Fibroblast of lung (primary cell): ENCODE measurements at regions not wholly inside any gene's neighbourhood (a gene's known extent, or its start where the extent isn't known, plus 50 kb on each side); places are given as distances from the start of the nearest gene placed in this dataset.

Experiments
- EZH2 ChIP-seq: IDR thresholded peaks from 2 replicates; pipeline ENCODE4 v1.5.1; 2012; ENCODE audit warnings: low read length, control low read depth, mild to moderate bottlenecking; ENCODE audit errors: missing control alignments
- TF ChIP-seq, protein P1 (sequence below), 2 donors: IDR thresholded peaks in 1 of 2; conservative IDR thresholded peaks in 1 of 2; 1 replicate in 1 of 2; 2 replicates in 1 of 2; pipeline ENCODE4 v1.5.1; 2011 to 2012; ENCODE audit warnings: low read length in 2 of 2, control low read depth in 1 of 2, inconsistent platforms in 1 of 2, low read depth in 1 of 2, mild to moderate bottlenecking in 1 of 2

GRCh38 chr6:6752129-6752528 is 163.6 kb downstream of the LY86 start:
- TF ChIP-seq, protein P1, sequence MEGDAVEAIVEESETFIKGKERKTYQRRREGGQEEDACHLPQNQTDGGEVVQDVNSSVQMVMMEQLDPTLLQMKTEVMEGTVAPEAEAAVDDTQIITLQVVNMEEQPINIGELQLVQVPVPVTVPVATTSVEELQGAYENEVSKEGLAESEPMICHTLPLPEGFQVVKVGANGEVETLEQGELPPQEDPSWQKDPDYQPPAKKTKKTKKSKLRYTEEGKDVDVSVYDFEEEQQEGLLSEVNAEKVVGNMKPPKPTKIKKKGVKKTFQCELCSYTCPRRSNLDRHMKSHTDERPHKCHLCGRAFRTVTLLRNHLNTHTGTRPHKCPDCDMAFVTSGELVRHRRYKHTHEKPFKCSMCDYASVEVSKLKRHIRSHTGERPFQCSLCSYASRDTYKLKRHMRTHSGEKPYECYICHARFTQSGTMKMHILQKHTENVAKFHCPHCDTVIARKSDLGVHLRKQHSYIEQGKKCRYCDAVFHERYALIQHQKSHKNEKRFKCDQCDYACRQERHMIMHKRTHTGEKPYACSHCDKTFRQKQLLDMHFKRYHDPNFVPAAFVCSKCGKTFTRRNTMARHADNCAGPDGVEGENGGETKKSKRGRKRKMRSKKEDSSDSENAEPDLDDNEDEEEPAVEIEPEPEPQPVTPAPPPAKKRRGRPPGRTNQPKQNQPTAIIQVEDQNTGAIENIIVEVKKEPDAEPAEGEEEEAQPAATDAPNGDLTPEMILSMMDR (conservative IDR thresholded peaks at IDR 0.05 in 1 of 2, IDR thresholded peaks at IDR 0.05 in 1 of 2; ENCODE audit: low read depth in 1 of 2, low read length in 2 of 2), result no peak
- no peak for TF ChIP-seq EZH2
